NCI-H345 treated with DMSO at 0.1 percent for 48 hours (cell line): ENCODE measurements at regions not wholly inside any gene's neighbourhood (a gene's known extent, or its start where the extent isn't known, plus 50 kb on each side); places are given as distances from the start of the nearest gene placed in this dataset.
A peak's percentile ranks its signal among the peaks of the same experiment; 100 is the strongest.

ENCODE experiments used
- DNase-seq: peaks from one replicate; lab custom pipeline; 2025; ENCODE audit not compliant: unreplicated experiment; lab: John Stamatoyannopoulos, UW

DNA sequence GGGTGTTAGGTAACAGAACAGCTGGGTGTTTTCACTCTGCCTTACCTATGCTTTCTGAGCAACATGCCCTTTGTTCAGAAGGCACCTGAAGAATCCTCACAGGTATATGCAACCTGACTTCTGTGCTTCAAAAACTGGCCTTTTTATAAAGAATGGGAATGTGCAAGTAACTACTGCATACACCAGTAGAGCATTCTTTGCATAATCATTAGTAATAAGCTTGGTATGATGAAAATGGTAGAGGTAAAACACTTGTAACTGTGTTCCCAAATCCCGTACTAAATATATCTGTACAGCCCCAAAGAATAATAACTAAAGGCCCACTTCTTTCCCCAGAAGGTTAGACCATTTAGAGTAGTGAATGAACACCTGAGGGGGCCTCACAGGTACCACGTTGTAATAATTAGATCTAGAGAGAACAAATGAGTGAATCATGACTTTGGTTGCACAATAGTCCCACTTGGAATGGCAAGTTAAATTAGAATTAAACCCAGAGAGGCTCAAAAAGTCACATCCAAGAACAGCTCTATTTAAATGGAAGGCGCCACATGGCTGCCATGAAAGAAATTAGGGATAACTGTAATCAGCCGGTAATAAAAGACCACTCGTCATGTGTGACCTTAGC, 413.9 kb downstream of the KLF12 start:
- no peak for DNase-seq

- DNase-seq: no peak
Observed at GRCh38 chr13:73718246-73718645, 416.0 kb downstream of the KLF12 start.

- DNase-seq: no peak
Observed at GRCh38 chr13:73717632-73718031, 416.6 kb downstream of the KLF12 start.

GRCh38 chr13:73715911-73716510, 418.2 kb downstream of the KLF12 start:
- DNase-seq: no peak

DNA sequence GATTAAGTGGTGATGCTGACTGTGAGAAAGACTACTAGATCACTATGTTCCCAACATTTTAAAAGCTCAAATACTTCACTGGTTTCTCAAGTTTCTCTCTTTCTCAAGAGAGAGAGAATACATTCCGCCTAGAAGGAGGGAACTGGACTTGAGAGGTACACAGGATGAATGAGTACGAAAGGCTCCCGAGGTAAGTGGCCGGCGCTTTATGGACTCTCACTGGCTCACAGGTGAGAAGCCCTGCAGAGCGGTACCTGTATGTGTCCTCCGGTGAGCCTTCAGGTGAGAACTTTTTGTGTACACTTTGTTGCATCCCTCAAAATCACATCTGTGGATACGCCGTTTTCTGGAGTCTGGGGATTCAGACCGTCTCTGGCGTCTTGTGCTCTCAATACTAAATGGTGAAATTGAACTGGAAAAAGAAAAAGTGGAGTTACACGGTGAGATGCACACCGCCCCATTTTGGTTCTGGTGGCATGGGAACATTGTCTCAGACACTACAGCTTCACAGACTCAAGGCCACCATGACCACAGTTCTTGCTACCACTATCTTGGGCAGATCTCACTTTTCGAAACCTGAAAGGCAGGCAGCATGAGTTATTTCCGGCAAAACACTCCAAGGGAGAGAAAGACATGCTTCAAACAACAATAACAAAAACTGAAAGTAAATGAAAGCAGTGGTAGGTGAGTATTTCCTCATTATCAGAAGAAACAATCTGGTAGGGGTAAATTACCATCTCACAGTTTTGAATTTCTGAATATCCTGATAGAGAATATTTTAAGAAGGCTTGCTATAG, 418.9 kb downstream of the KLF12 start:
- DNase-seq: no peak

DNA sequence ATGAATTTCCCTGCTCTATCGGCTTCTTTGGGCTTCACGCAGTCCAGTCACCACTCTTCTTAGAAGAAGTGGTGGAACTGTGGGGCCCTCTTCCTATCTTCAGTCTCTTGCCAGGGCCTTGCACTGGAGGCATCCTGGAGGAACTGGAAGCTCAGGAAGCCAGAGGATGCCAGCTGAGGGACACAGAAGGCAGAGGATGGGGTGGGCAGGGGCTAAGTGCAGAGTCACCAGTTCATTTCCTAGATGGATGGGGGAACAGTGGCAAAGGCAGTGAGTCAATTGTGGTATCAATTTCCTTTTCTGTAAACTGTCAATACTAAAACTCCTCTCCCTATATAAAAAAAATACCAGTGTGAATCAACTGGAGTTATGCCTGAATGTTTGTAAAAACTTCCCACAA, 419.7 kb downstream of the KLF12 start:
- DNase-seq: no peak

GRCh38 chr13:73708393-73708985, 425.7 kb downstream of the KLF12 start:
- DNase-seq: peak; percentile 47

- DNase-seq: no peak
Observed at GRCh38 chr13:73704587-73704986, 429.6 kb downstream of the KLF12 start.

DNA sequence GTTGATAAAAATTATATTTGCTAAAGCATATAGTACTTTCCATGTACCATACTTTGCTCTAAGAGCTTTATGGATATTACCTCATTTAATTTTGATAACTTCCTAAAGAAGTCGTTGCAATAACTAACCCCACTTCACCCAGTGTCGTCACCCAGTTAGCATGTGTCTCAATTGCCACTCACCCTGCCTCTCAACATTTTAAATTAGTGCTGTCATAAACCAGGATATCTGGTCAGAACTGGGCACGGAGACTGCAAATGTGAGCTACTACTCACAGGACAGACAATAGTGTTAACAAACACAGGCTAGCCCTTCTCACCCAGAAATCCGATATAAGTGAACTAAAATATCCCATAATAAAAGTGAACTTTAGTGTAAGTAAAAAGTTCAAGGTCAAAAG, 430.6 kb downstream of the KLF12 start:
- DNase-seq: no peak

DNA sequence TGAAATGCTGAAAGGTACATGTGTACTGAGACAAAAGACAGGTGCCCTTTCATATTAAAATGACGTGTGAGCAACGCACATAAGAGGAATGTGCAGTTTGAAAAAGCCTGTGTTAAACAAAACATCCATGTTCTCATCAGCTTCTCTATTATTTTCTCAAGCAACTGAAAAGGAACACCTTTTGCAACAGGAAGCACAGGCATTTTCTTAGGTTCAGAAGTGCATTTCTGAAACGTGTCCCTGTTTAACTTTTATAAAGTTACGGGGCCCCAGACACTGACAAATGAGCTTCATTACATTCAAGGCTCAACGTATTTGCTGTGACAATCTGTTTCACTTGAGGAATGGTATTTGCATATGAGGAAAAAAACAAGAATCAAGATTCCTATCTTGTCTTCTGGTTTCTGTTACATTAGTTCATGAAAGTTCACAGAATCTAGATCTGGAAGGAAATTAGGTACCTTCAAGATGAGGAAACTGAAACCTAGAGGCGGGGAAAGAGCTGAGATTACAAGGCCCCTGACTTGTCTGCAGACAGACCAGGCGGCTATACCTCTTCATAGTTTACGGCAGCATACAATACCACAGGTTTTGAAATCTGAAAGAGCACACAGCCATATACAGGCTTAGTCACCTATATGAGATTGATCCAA, 431.7 kb downstream of the KLF12 start:
- no peak for DNase-seq

DNA sequence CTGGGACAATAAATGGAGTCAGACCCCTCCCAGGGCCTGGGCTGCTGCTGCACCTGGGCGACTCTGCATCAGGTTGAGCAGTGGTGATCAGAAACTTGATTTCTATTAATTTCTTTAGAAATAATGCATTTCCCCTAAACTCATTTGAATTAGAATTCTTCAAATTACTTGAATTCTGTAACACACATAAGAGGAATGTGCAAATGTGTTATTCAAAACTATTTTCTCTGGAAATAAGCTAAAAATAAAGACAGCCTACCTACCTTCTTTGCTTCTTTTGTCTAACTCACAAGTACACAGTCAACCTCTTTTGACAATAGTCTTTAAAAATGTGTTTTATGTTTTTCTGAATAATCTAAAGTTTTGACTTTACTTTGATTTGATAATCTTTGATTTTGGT, 433.0 kb downstream of the KLF12 start:
- no peak for DNase-seq

DNA sequence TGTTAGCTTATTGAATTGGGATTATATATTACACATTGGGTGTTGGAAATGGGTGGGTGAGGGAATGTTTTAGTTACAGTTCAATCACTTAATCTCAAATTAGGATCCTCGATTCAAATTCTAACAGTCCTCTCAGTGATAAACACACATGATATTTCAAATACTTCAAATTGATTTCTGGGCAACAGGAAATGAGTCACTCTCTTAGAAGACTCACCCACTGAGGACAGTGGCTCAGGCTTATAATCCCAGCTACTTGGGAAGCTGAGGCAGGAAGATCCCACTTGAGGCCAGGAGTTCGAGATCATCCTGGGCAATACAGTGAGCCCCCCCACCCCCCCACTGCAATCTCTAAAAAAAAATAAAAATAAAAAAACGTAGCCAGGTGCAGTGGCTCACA, 435.3 kb downstream of the KLF12 start:
- no peak for DNase-seq

DNA sequence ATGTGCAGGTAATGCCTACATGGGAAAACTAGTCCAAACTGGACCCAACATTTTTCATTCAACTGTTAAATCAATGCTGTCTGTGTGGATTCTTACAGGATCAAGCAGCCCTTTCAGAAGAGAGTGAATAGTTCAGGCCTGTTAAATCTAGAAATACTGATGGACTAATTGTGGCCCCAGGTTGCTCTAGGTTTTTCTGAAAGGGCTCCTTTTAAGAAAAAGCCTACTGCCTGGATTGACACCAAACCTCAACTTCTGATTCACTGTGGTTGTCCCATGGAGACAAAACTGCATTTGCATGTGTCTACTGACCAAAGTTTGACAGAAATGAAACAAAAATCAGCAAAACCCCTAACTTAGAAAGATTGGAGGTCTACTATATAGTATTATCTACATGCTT, 437.0 kb downstream of the KLF12 start:
- no peak for DNase-seq

- DNase-seq: no peak
Observed at GRCh38 chr13:73696713-73697112, 437.5 kb downstream of the KLF12 start.

GRCh38 chr13:73696271-73696670, 437.9 kb downstream of the KLF12 start:
- DNase-seq: no peak

- no peak for DNase-seq
Observed at GRCh38 chr13:73695325-73695724, 438.9 kb downstream of the KLF12 start.

DNA sequence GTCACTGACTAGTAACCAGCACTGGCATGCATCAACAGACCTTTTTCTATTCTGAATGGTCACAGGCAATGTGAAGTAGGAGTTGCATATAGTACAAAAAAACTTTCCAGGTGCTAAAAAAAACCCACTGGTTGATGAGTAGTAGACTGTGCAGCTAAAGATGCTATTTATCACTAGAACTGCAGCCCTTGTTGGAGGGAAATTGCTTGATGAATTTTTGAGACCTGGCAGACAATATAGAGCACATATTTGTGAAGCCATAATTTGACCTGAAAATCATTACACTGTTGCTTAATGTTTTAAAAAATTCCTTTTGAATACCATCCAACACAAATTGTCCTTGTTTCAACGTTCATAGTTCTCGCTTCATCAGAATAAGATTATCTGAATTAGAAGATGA, 441.0 kb downstream of the KLF12 start:
- DNase-seq: no peak

GRCh38 chr13:73691891-73692290, 442.3 kb downstream of the KLF12 start:
- DNase-seq: no peak

GRCh38 chr13:73687929-73688328, 446.3 kb downstream of the KLF12 start:
- no peak for DNase-seq

GRCh38 chr13:73687087-73687486, 447.1 kb downstream of the KLF12 start:
- DNase-seq: no peak

- no peak for DNase-seq
Observed at GRCh38 chr13:73684750-73685149, 449.5 kb downstream of the KLF12 start.
